GM12878 (cell line): ENCODE measurements at regions not wholly inside any gene's neighbourhood (a gene's known extent, or its start where the extent isn't known, plus 50 kb on each side); places are given as distances from the start of the nearest gene placed in this dataset.

Experiments
- ATAC-seq: fragments of 200-7000 bp; cut with Tn5 transposase; 3 replicates; pipeline ENCODE4 v1.9.1; 2020; ENCODE audit warnings: mild to moderate bottlenecking, moderate library complexity
- BruUV-seq: library from RNA; stranded (reverse); fragments of 400-500 nt; replicated peaks from 2 replicates; lab custom pipeline; 2021; lab: Mats Ljungman, UMichigan
- CTCF ChIA-PET: fragments of 300-600 bp; sonication (Branson Sonifier 250); formaldehyde crosslinking; extraction: SDS; loops from one replicate; lab custom pipeline; 2021; ENCODE audit warnings: inconsistent platforms; lab: Yijun Ruan, JAX
- POLR2A ChIA-PET: fragments of 350-600 bp; formaldehyde crosslinking; extraction: SDS; loops from one replicate; lab custom pipeline; 2021; ENCODE audit warnings: inconsistent platforms; lab: Charles Lee
- RAD21 ChIA-PET: fragments of 300-600 bp; sonication (Branson Sonifier 250); formaldehyde crosslinking; loops from one replicate; lab custom pipeline; 2023; ENCODE audit warnings: antibody characterized with exemption; ENCODE audit not compliant: unreplicated experiment; lab: Charles Lee
- SMC1A ChIA-PET: fragments of 300-600 bp; sonication (Branson Sonifier 250); formaldehyde crosslinking; loops from one replicate; lab custom pipeline; 2023; ENCODE audit not compliant: unreplicated experiment, uncharacterized antibody; lab: Charles Lee
- DNase-seq: peaks from one replicate; pipeline ENCODE4 v3.0.0-alpha.2; 2011; ENCODE audit warnings: low read depth, low spot score
- FAIRE-seq: peaks from 3 replicates; lab custom pipeline; 2011; peaks lifted over from hg19 to GRCh38; lab: Jason Lieb, UNC
- H2AFZ ChIP-seq: 2 replicates; pipeline ENCODE4 v1.6.0; 2011; ENCODE audit warnings: low read depth, low read length, control low read depth; ENCODE audit not compliant: control insufficient read depth
- H3K27ac ChIP-seq: 2 replicates; pipeline ENCODE4 v1.5.1; 2011; ENCODE audit warnings: control low read depth; ENCODE audit not compliant: control insufficient read depth, insufficient read depth
- H3K27me3 ChIP-seq, 2 experiments: replicated peaks in 1 of 2; 2 replicates each; pipeline versions ENCODE4 v1.6.0 to v1.6.1; 2011; ENCODE audit warnings: low read length in 1 of 2; ENCODE audit not compliant: control insufficient read depth in 2 of 2, insufficient read depth in 2 of 2
- H3K36me3 ChIP-seq, 2 experiments: 2 replicates each; pipeline ENCODE4 v1.5.1; 2011; ENCODE audit warnings: low read length in 1 of 2; ENCODE audit not compliant: control insufficient read depth in 2 of 2, insufficient read depth in 2 of 2
- H3K4me1 ChIP-seq: 2 replicates; pipeline ENCODE4 v1.6.1; 2011; ENCODE audit warnings: mild to moderate bottlenecking, low read length, moderate library complexity, mixed read lengths; ENCODE audit not compliant: control insufficient read depth, insufficient read depth
- H3K4me2 ChIP-seq: 2 replicates; pipeline ENCODE4 v1.6.0; 2011; ENCODE audit warnings: control low read depth; ENCODE audit not compliant: control insufficient read depth, insufficient read depth
- H3K4me3 ChIP-seq: fragments of 200-600 bp; sonication (generic); 2 replicates; pipeline ENCODE4 v1.5.1; 2016
- H3K79me2 ChIP-seq: 2 replicates; pipeline ENCODE4 v1.6.0; 2011; ENCODE audit warnings: low read length; ENCODE audit not compliant: control insufficient read depth, insufficient read depth
- H3K9ac ChIP-seq: 2 replicates; pipeline ENCODE4 v1.8.0; 2011; ENCODE audit warnings: low read length, control low read depth, mixed read lengths; ENCODE audit not compliant: control insufficient read depth, insufficient read depth
- H3K9me3 ChIP-seq: replicated peaks from 3 replicates; pipeline ENCODE4 v1.5.1; 2011; ENCODE audit warnings: mild to moderate bottlenecking, low read length; ENCODE audit not compliant: control insufficient read depth, insufficient read depth
- H4K20me1 ChIP-seq: 2 replicates; pipeline ENCODE4 v1.6.0; 2011; ENCODE audit not compliant: control insufficient read depth, insufficient read depth
- BCL3 ChIP-seq: IDR thresholded peaks from 2 replicates; pipeline ENCODE4 v1.6.1; 2011; ENCODE audit warnings: borderline replicate concordance, low read depth, mild to moderate bottlenecking, moderate library complexity, low read length; ENCODE audit not compliant: insufficient read depth, poor library complexity, severe bottlenecking
- IRF5 ChIP-seq: fragments of 450-650 bp; IDR thresholded peaks from 2 replicates; pipeline ENCODE4 v1.6.1; 2017; ENCODE audit warnings: borderline replicate concordance
- KAT2A ChIP-seq: conservative IDR thresholded peaks from 2 replicates; pipeline ENCODE4 v1.6.1; 2011; ENCODE audit warnings: low read depth, low read length; ENCODE audit not compliant: control insufficient read depth
- MEF2B ChIP-seq: fragments of 450-650 bp; IDR thresholded peaks from 2 replicates; pipeline ENCODE4 v1.6.1; 2018; ENCODE audit warnings: mild to moderate bottlenecking, moderate library complexity; ENCODE audit not compliant: partially characterized antibody, poor library complexity, severe bottlenecking
- NFIC ChIP-seq: IDR thresholded peaks from 2 replicates; pipeline ENCODE4 v1.6.1; 2012; ENCODE audit warnings: low read depth, mild to moderate bottlenecking, inconsistent platforms, low read length, moderate library complexity
- NR2C2 ChIP-seq: IDR thresholded peaks from 2 replicates; pipeline ENCODE4 v1.6.1; 2011; ENCODE audit warnings: borderline replicate concordance, low read depth; ENCODE audit not compliant: control insufficient read depth, insufficient read length
- POLR2A ChIP-seq: IDR thresholded peaks from 2 replicates; pipeline ENCODE4 v1.6.1; 2011; ENCODE audit warnings: low read depth, mild to moderate bottlenecking, low read length
- PRDM15 ChIP-seq: fragments of 450-650 bp; formaldehyde crosslinking; IDR thresholded peaks from 2 replicates; pipeline ENCODE4 v1.4.0; 2020; ENCODE audit warnings: mild to moderate bottlenecking, moderate library complexity
- RCOR1 ChIP-seq: conservative IDR thresholded peaks from 2 replicates; pipeline ENCODE4 v1.6.1; 2012; ENCODE audit warnings: low read depth, low read length, improper control_type of control experiment
- ZBED1 ChIP-seq: IDR thresholded peaks from 2 replicates; pipeline ENCODE4 v1.6.1; 2016; ENCODE audit warnings: borderline replicate concordance
- ZSCAN29 ChIP-seq: fragments of 450-650 bp; IDR thresholded peaks from 2 replicates; pipeline ENCODE4 v1.6.1; 2017; ENCODE audit warnings: mild to moderate bottlenecking, moderate library complexity
- WGBS: methylation state at CpG from one replicate; pipeline ENCODE4 v1.1.6; 2016; ENCODE audit warnings: low lambda C conversion rate; ENCODE audit not compliant: insufficient replicate concordance, insufficient coverage; ENCODE audit errors: missing lambda C conversion rate; 5-methylcytosine and 5-hydroxymethylcytosine counted together
- in situ Hi-C: fragments of 300-500 bp; cut with MboI; formaldehyde crosslinking; loops from 9 replicates; pipeline ENCODE4 v1.14.3; 2018; ENCODE audit warnings: mixed read lengths
- intact Hi-C: fragments of 100-400 bp; cut with micrococcal nuclease; formaldehyde crosslinking; loops from one replicate; pipeline ENCODE4 v1.14.2; 2022; ENCODE audit not compliant: unreplicated experiment

- 0% methylated on average over 3 of the region's 3 CpGs for WGBS
- no peak for TF ChIP-seq IRF5
- H3K27me3 ChIP-seq: no peaks in the 10 kb centered on the region
- ChIA-PET CTCF (no interaction called here), SMC1A (no interaction called here), RAD21 (no interaction called here), POLR2A (no interaction called here)
- H3K27ac ChIP-seq: no peak overlapping the region
- no peaks in the 10 kb centered on the region for H3K4me1 ChIP-seq
- DNase-seq: no peak
- no peak overlapping the region for H2AFZ ChIP-seq
- H3K79me2 ChIP-seq: no peaks in the 10 kb centered on the region
- no peaks in the 10 kb centered on the region for H3K9me3 ChIP-seq
- no peak for ATAC-seq
- no peaks in the 10 kb centered on the region for H4K20me1 ChIP-seq
- no peak for FAIRE-seq
- H3K9ac ChIP-seq: no peak overlapping the region
- intact Hi-C loops: no loop called here
- no peak overlapping the region for H3K4me3 ChIP-seq
- H3K36me3 ChIP-seq: no peaks in the 10 kb centered on the region
- in situ Hi-C loops: no loop called here
- no TSS peak for BruUV-seq
- no peak overlapping the region for H3K4me2 ChIP-seq
These were observed 132.9 kb upstream of the TMCO5A start for GRCh38 chr15:37801529-37801928.

GRCh38 chr15:37806808-37807207, 127.6 kb upstream of the TMCO5A start:
- intact Hi-C loops (no loop called here), in situ Hi-C loops (no loop called here)
- Histone ChIP-seq H3K9ac (no peak overlapping the region), H2AFZ (no peak overlapping the region), H3K4me1 (no peaks in the 10 kb centered on the region), H3K79me2 (no peaks in the 10 kb centered on the region), H3K27me3 (no peaks in the 10 kb centered on the region), H3K9me3 (no peaks in the 10 kb centered on the region), H3K4me2 (no peak overlapping the region), H3K4me3 (no peak overlapping the region), H3K36me3 (no peaks in the 10 kb centered on the region), H4K20me1 (no peaks in the 10 kb centered on the region), H3K27ac (no peak overlapping the region)
- FAIRE-seq: no peak
- 6% methylated on average over 1 of the region's 1 CpG for WGBS
- no peak for DNase-seq
- ChIA-PET RAD21 (no interaction called here), POLR2A (no interaction called here), SMC1A (no interaction called here), CTCF (no interaction called here)
- BruUV-seq: no TSS peak
- ATAC-seq: no peak
- no peak for TF ChIP-seq POLR2A
- TF ChIP-seq NFIC: no peak
- no peak for TF ChIP-seq ZSCAN29
- TF ChIP-seq MEF2B: no peak
- TF ChIP-seq ZBED1: no peak
- TF ChIP-seq KAT2A: no peak
- no peak for TF ChIP-seq NR2C2
- no peak for TF ChIP-seq BCL3
- TF ChIP-seq RCOR1: no peak
- TF ChIP-seq PRDM15 (CRISPR knock-in tag): no peak
